Right lobe of liver (tissue), 4 donors: ENCODE measurements at regions not wholly inside any gene's neighbourhood (a gene's known extent, or its start where the extent isn't known, plus 50 kb on each side); places are given as distances from the start of the nearest gene placed in this dataset.
"Not testable (repeated sequence)": the region's sequence is repeated elsewhere in the genome, so short reads cannot be mapped to it uniquely, and the experiment has no call there.

Source experiments
- POLR2A ChIP-seq: fragments of 450-650 bp; IDR thresholded peaks from one replicate; pipeline ENCODE4 v1.6.1; 2017; ENCODE audit warnings: antibody characterized with exemption, mild to moderate bottlenecking
- TF ChIP-seq, protein P1 (sequence below), 4 donors: fragments of 200-600 bp in 3 of 4; fragments of 450-650 bp in 1 of 4; IDR thresholded peaks; one replicate each; pipeline versions ENCODE4 v1.5.1 to v1.8.0; 2016 to 2022; ENCODE audit warnings: antibody characterized with exemption in 4 of 4, mild to moderate bottlenecking in 2 of 4
- donor health status: DM: no; HTN: no; CAD: no.
- donor health status: DM: no; HTN: no; CAD: no.
- donor health status: DM: no; HTN: yes; CAD: no.

DNA sequence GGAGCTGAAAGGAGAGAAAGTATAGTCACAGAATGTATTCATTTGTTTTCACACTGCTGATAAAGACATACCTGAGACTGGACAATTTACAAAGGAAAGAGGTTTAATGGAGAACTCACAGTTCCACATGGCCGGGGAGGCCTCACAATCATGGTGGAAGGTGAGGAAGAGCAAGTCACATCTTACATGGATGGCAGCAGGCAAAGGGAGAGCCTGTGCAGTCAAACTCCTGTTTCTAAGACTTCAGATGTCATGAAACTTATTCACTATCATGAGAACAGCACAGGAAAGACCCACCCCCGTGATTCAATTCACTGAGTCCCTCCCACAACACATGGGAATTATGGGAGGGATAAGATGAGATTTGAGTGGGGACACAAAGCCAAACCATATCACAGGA, 224.7 kb downstream of the LNPK start:
- TF ChIP-seq, protein P1, sequence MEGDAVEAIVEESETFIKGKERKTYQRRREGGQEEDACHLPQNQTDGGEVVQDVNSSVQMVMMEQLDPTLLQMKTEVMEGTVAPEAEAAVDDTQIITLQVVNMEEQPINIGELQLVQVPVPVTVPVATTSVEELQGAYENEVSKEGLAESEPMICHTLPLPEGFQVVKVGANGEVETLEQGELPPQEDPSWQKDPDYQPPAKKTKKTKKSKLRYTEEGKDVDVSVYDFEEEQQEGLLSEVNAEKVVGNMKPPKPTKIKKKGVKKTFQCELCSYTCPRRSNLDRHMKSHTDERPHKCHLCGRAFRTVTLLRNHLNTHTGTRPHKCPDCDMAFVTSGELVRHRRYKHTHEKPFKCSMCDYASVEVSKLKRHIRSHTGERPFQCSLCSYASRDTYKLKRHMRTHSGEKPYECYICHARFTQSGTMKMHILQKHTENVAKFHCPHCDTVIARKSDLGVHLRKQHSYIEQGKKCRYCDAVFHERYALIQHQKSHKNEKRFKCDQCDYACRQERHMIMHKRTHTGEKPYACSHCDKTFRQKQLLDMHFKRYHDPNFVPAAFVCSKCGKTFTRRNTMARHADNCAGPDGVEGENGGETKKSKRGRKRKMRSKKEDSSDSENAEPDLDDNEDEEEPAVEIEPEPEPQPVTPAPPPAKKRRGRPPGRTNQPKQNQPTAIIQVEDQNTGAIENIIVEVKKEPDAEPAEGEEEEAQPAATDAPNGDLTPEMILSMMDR (IDR thresholded peaks at IDR 0.05) = not testable (repeated sequence)
- not testable (repeated sequence) for TF ChIP-seq POLR2A
